IPS-NIHi11 (cell line): ENCODE measurements at regions not wholly inside any gene's neighbourhood (a gene's known extent, or its start where the extent isn't known, plus 50 kb on each side); places are given as distances from the start of the nearest gene placed in this dataset.
"Not testable (repeated sequence)": the region's sequence is repeated elsewhere in the genome, so short reads cannot be mapped to it uniquely, and the experiment has no call there.

Source experiments
- DNase-seq: peaks from one replicate; pipeline ENCODE4 v3.0.0; 2012; ENCODE audit warnings: mixed read lengths, low spot score

GRCh38 chr11:67873223-67873622 is 130.7 kb downstream of the UNC93B1 start:
- not testable (repeated sequence) for DNase-seq

- DNase-seq = not testable (repeated sequence)
These were observed 132.7 kb downstream of the UNC93B1 start for GRCh38 chr11:67871168-67871567.

GRCh38 chr11:67862896-67863295 is 141.0 kb downstream of the UNC93B1 start:
- not testable (repeated sequence) for DNase-seq

GRCh38 chr11:67859513-67860161 is 144.3 kb downstream of the UNC93B1 start:
- not testable (repeated sequence) for DNase-seq

- DNase-seq = not testable (repeated sequence)
These were observed 153.2 kb downstream of the UNC93B1 start for GRCh38 chr11:67850747-67851146.

- DNase-seq = not testable (repeated sequence)
These were observed 154.1 kb downstream of the UNC93B1 start for GRCh38 chr11:67849766-67850165.

- peak; percentile 19 for DNase-seq
These were observed 155.7 kb downstream of the UNC93B1 start for GRCh38 chr11:67847896-67848875.

- not testable (repeated sequence) for DNase-seq
These were observed 157.6 kb downstream of the UNC93B1 start for GRCh38 chr11:67846303-67846702.

- not testable (repeated sequence) for DNase-seq
These were observed 158.6 kb downstream of the UNC93B1 start for GRCh38 chr11:67845296-67845695.

GRCh38 chr11:67840599-67840998 is 163.3 kb downstream of the UNC93B1 start:
- not testable (repeated sequence) for DNase-seq

- not testable (repeated sequence) for DNase-seq
These were observed 155.7 kb upstream of the ALDH3B2 start for GRCh38 chr11:67830152-67830551.

- DNase-seq = not testable (repeated sequence)
These were observed 152.5 kb upstream of the ALDH3B2 start for GRCh38 chr11:67826951-67827296.

GRCh38 chr11:67826028-67826950 is 151.9 kb upstream of the ALDH3B2 start:
- DNase-seq = not testable (repeated sequence)

GRCh38 chr11:67824861-67825260 is 150.4 kb upstream of the ALDH3B2 start:
- DNase-seq = not testable (repeated sequence)

GRCh38 chr11:67820081-67820480 is 145.7 kb upstream of the ALDH3B2 start:
- DNase-seq = no peak

- not testable (repeated sequence) for DNase-seq
These were observed 143.1 kb upstream of the ALDH3B2 start for GRCh38 chr11:67817558-67817957.

GRCh38 chr11:67809301-67809700 is 134.9 kb upstream of the ALDH3B2 start:
- not testable (repeated sequence) for DNase-seq

GRCh38 chr11:67807896-67808295 is 133.5 kb upstream of the ALDH3B2 start:
- DNase-seq = not testable (repeated sequence)

- not testable (repeated sequence) for DNase-seq
These were observed 132.4 kb upstream of the ALDH3B2 start for GRCh38 chr11:67806728-67807235.

GRCh38 chr11:67806183-67806582 is 131.8 kb upstream of the ALDH3B2 start:
- peak; percentile 9 for DNase-seq
